Left ventricle myocardium inferior (tissue), 1 donor: ENCODE measurements at regions not wholly inside any gene's neighbourhood (a gene's known extent, or its start where the extent isn't known, plus 50 kb on each side); places are given as distances from the start of the nearest gene placed in this dataset.

Source experiments
- DNase-seq: peaks from one replicate; pipeline ENCODE4 v3.0.0-alpha.2; 2020
- H3K27ac ChIP-seq: fragments of 200-600 bp; replicated peaks from 2 replicates; pipeline ENCODE4 v1.8.0; 2021
- H3K27me3 ChIP-seq: fragments of 200-600 bp; 2 replicates; pipeline ENCODE4 v1.8.0; 2021; ENCODE audit warnings: low read depth
- H3K36me3 ChIP-seq: fragments of 200-600 bp; 2 replicates; pipeline ENCODE4 v1.8.0; 2021
- H3K4me1 ChIP-seq: fragments of 200-600 bp; 2 replicates; pipeline ENCODE4 v1.8.0; 2021
- H3K4me3 ChIP-seq: fragments of 200-600 bp; 2 replicates; pipeline ENCODE4 v1.8.0; 2021; ENCODE audit warnings: mild to moderate bottlenecking, moderate library complexity
- H3K9me3 ChIP-seq: fragments of 200-600 bp; replicated peaks from 2 replicates; pipeline ENCODE4 v1.8.0; 2021
- intact Hi-C: fragments of 100-400 bp; cut with micrococcal nuclease; formaldehyde crosslinking; loops from one replicate; pipeline ENCODE4 v1.11.0; 2022
- TF ChIP-seq, protein P1 (sequence below): fragments of 200-600 bp; IDR thresholded peaks from 2 replicates; pipeline ENCODE4 v1.8.0; 2021; ENCODE audit warnings: antibody characterized with exemption, mild to moderate bottlenecking, borderline replicate concordance
- donor health status: DM: no; HTN: yes; CAD: no; lungs with severe emphysema.

DNA sequence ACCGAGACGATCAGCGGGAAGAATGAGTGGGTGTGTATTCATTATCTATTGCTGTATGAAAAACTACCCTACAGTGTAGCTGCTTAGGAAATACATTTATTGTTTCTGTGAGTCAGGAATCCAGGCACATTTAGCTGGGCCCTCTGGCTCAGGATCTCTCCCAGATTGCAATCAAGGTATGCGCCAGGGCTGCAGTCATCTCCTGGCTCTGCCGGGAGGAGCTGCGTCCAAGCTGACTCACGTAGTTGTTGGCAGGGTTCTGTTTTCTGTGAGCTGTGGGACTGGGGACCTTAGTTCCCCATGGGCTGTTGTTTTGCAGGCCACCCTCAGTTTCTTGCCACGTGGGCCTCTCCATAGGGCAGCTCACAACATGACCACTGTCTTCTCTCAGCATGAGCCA lies 68.2 kb upstream of the FUCA2 start:
- no peak overlapping the region for H3K27ac ChIP-seq

DNA sequence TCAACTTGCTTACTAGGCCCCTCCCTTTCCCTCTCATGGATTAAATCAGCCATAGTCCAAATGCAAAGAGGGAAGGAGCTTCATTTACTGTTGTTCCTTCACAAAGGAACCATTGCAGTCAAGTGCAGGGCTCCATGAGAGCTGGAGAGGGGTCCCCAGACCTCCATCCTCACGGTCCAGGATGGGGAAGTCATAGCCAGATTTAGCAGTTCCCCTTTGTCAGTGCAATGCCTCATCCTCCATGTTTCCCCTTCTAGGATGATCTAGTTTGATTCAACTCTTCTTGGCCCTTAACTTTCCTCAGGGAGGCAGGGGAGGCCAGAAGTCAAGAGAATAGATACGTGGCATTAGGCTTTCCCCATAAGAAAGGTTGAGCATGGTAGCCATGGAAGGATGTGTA lies 66.5 kb upstream of the FUCA2 start:
- Histone ChIP-seq H3K27me3 (no peaks in the 10 kb centered on the region), H3K4me1 (peaks cover 5% of the 10 kb centered on the region), H3K36me3 (no peaks in the 10 kb centered on the region), H3K27ac (no peak overlapping the region), H3K4me3 (no peak overlapping the region), H3K9me3 (no peaks in the 10 kb centered on the region)
- DNase-seq = no peak
- intact Hi-C loops = loop anchor here (5.0 kb wide), 1 partner anchor 434 kb away; no protein-coding TSS in a partner anchor
- TF ChIP-seq, protein P1, sequence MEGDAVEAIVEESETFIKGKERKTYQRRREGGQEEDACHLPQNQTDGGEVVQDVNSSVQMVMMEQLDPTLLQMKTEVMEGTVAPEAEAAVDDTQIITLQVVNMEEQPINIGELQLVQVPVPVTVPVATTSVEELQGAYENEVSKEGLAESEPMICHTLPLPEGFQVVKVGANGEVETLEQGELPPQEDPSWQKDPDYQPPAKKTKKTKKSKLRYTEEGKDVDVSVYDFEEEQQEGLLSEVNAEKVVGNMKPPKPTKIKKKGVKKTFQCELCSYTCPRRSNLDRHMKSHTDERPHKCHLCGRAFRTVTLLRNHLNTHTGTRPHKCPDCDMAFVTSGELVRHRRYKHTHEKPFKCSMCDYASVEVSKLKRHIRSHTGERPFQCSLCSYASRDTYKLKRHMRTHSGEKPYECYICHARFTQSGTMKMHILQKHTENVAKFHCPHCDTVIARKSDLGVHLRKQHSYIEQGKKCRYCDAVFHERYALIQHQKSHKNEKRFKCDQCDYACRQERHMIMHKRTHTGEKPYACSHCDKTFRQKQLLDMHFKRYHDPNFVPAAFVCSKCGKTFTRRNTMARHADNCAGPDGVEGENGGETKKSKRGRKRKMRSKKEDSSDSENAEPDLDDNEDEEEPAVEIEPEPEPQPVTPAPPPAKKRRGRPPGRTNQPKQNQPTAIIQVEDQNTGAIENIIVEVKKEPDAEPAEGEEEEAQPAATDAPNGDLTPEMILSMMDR = no peak

More for the DNA sequence above, 68.2 kb upstream of the FUCA2 start:
- H3K4me1 ChIP-seq = peaks cover 5% of the 10 kb centered on the region
- no peaks in the 10 kb centered on the region for H3K36me3 ChIP-seq
- no peaks in the 10 kb centered on the region for H3K27me3 ChIP-seq
- TF ChIP-seq, protein P1 = no peak
- intact Hi-C loops = loop anchor here (5.0 kb wide), 1 partner anchor 433 kb away; no protein-coding TSS in a partner anchor
- H3K4me3 ChIP-seq = no peak overlapping the region
- no peaks in the 10 kb centered on the region for H3K9me3 ChIP-seq
- peak; percentile 32 for DNase-seq

- TF ChIP-seq, protein P1 = no peak
- Histone ChIP-seq H3K4me1 (peaks cover 5% of the 10 kb centered on the region), H3K9me3 (no peaks in the 10 kb centered on the region), H3K4me3 (no peak overlapping the region), H3K27ac (peak overlapping the region; percentile 24), H3K36me3 (no peaks in the 10 kb centered on the region), H3K27me3 (no peaks in the 10 kb centered on the region)
- intact Hi-C loops = loop anchor here (5.0 kb wide), 1 partner anchor 436 kb away; no protein-coding TSS in a partner anchor
- no peak for DNase-seq
Measured at GRCh38 chr6:143575901-143576426, 64.4 kb upstream of the FUCA2 start.

GRCh38 chr6:143575440-143575839 lies 63.9 kb upstream of the FUCA2 start:
- H3K27ac ChIP-seq = peak overlapping the region; percentile 24
- no peak for DNase-seq

GRCh38 chr6:143570147-143570853 lies 58.8 kb upstream of the FUCA2 start:
- Histone ChIP-seq H3K27me3 (no peaks in the 10 kb centered on the region), H3K4me1 (no peaks in the 10 kb centered on the region), H3K27ac (no peak overlapping the region), H3K9me3 (no peaks in the 10 kb centered on the region), H3K36me3 (no peaks in the 10 kb centered on the region), H3K4me3 (no peak overlapping the region)
- TF ChIP-seq, protein P1 = no peak
- intact Hi-C loops = no loop called here
- DNase-seq = no peak

More at GRCh38 chr6:143575440-143575839, 63.9 kb upstream of the FUCA2 start:
- H3K36me3 ChIP-seq = no peaks in the 10 kb centered on the region
- TF ChIP-seq, protein P1 = peak; percentile 94
- no peaks in the 10 kb centered on the region for H3K9me3 ChIP-seq
- no peaks in the 10 kb centered on the region for H3K27me3 ChIP-seq
- intact Hi-C loops = loop anchor here (5.0 kb wide), 1 partner anchor 437 kb away; no protein-coding TSS in a partner anchor
- H3K4me3 ChIP-seq = no peak overlapping the region
- H3K4me1 ChIP-seq = peaks cover 5% of the 10 kb centered on the region
